IMR-90 (cell line): ENCODE measurements at regions not wholly inside any gene's neighbourhood (a gene's known extent, or its start where the extent isn't known, plus 50 kb on each side); places are given as distances from the start of the nearest gene placed in this dataset.

Experiments used
- ATAC-seq: fragments of 200-7000 bp; cut with Tn5 transposase; 2 replicates; pipeline ENCODE4 v1.9.1; 2020; ENCODE audit warnings: low read depth, mild to moderate bottlenecking, moderate library complexity
- BruUV-seq: library from RNA; stranded (reverse); fragments of 400-500 nt; replicated peaks from 2 replicates; lab custom pipeline; 2021; lab: Mats Ljungman, UMichigan
- CTCF ChIA-PET: fragments of 300-600 bp; formaldehyde crosslinking; extraction: SDS; loops from one replicate; lab custom pipeline; 2021; ENCODE audit warnings: antibody characterized with exemption; lab: Yijun Ruan, JAX
- POLR2A ChIA-PET: fragments of 300-600 bp; sonication (Branson Sonifier 250); formaldehyde crosslinking; loops from one replicate; lab custom pipeline; 2022; ENCODE audit warnings: antibody characterized with exemption; ENCODE audit not compliant: unreplicated experiment; lab: Charles Lee
- DNase-seq: peaks from one replicate; pipeline ENCODE4 v3.0.0; 2013
- H2AFZ ChIP-seq: replicated peaks from 2 replicates; pipeline ENCODE3; 2013; ENCODE audit warnings: low read length, mild to moderate bottlenecking; ENCODE audit not compliant: poor library complexity
- H2AK5ac ChIP-seq: 2 replicates; pipeline ENCODE4 v1.6.1; 2013; ENCODE audit warnings: low read depth, low read length, inconsistent platforms
- H2AK9ac ChIP-seq: replicated peaks from 2 replicates; pipeline ENCODE3; 2013; ENCODE audit warnings: mild to moderate bottlenecking, low read depth, low read length, moderate library complexity; ENCODE audit not compliant: poor library complexity
- H2BK120ac ChIP-seq: 2 replicates; pipeline ENCODE4 v1.6.1; 2013; ENCODE audit warnings: low read depth, low read length, inconsistent platforms
- H2BK15ac ChIP-seq: 3 replicates; pipeline ENCODE4 v1.6.1; 2013; ENCODE audit warnings: low read depth, low read length, inconsistent platforms
- H2BK20ac ChIP-seq: 2 replicates; pipeline ENCODE4 v1.6.1; 2013; ENCODE audit warnings: low read depth, mild to moderate bottlenecking, inconsistent platforms, low read length, moderate library complexity
- H2BK5ac ChIP-seq: 2 replicates; pipeline ENCODE4 v1.6.1; 2013; ENCODE audit warnings: mild to moderate bottlenecking, low read depth, low read length, inconsistent platforms; ENCODE audit not compliant: poor library complexity, severe bottlenecking
- H3K14ac ChIP-seq: replicated peaks from 2 replicates; pipeline ENCODE4 v1.6.1; 2013; ENCODE audit warnings: low read depth, low read length, inconsistent platforms
- H3K18ac ChIP-seq: 2 replicates; pipeline ENCODE4 v1.6.1; 2013; ENCODE audit warnings: low read depth, low read length, control low read depth
- H3K23ac ChIP-seq: 2 replicates; pipeline ENCODE4 v1.6.1; 2013; ENCODE audit warnings: low read depth, low read length, inconsistent platforms
- H3K27ac ChIP-seq: 2 replicates; pipeline ENCODE4 v1.5.1; 2013; ENCODE audit warnings: mild to moderate bottlenecking, control low read depth, low read length; ENCODE audit not compliant: insufficient read depth
- H3K27me3 ChIP-seq: 2 replicates; pipeline ENCODE4 v1.6.1; 2013; ENCODE audit warnings: low read length; ENCODE audit not compliant: control insufficient read depth, insufficient read depth
- H3K36me3 ChIP-seq: 2 replicates; pipeline ENCODE4 v1.6.1; 2013; ENCODE audit warnings: low read length, mixed read lengths; ENCODE audit not compliant: control insufficient read depth, insufficient read depth
- H3K4ac ChIP-seq: 2 replicates; pipeline ENCODE4 v1.6.1; 2013; ENCODE audit warnings: low read depth, low read length, inconsistent platforms
- H3K4me1 ChIP-seq: 2 replicates; pipeline ENCODE4 v1.6.1; 2013; ENCODE audit warnings: low read length, mixed read lengths; ENCODE audit not compliant: control insufficient read depth, insufficient read depth
- H3K4me2 ChIP-seq: 2 replicates; pipeline ENCODE4 v1.6.1; 2013; ENCODE audit warnings: low read depth, mild to moderate bottlenecking, control low read depth, low read length, moderate library complexity
- H3K4me3 ChIP-seq: 2 replicates; pipeline ENCODE4 v1.5.1; 2013; ENCODE audit warnings: low read depth, mild to moderate bottlenecking, control low read depth, low read length, moderate library complexity; ENCODE audit not compliant: insufficient read depth
- H3K56ac ChIP-seq: 2 replicates; pipeline ENCODE4 v1.6.1; 2013; ENCODE audit warnings: low read length, inconsistent platforms; ENCODE audit not compliant: insufficient read depth; ENCODE audit errors: extremely low read depth
- H3K79me1 ChIP-seq, 2 experiments: 2 replicates each; pipeline ENCODE4 v1.6.1; 2013; ENCODE audit warnings: low read length in 2 of 2, inconsistent platforms in 1 of 2, low read depth in 1 of 2
- H3K9ac ChIP-seq: 2 replicates; pipeline ENCODE4 v1.6.1; 2013; ENCODE audit warnings: low read depth, low read length, control low read depth
- H3K9me1 ChIP-seq: 2 replicates; pipeline ENCODE4 v1.6.1; 2013; ENCODE audit warnings: low read length, inconsistent platforms; ENCODE audit not compliant: insufficient read depth
- H3K9me3 ChIP-seq: 2 replicates; pipeline ENCODE4 v1.6.1; 2013; ENCODE audit warnings: low read length; ENCODE audit not compliant: control insufficient read depth, insufficient read depth
- H4K20me1 ChIP-seq: 2 replicates; pipeline ENCODE4 v1.6.1; 2013; ENCODE audit warnings: low read length, inconsistent platforms; ENCODE audit not compliant: insufficient read depth
- H4K5ac ChIP-seq: 2 replicates; pipeline ENCODE4 v1.6.1; 2013; ENCODE audit warnings: mild to moderate bottlenecking, low read depth, low read length, control low read depth
- H4K8ac ChIP-seq, 2 experiments: 2 replicates each; pipeline ENCODE4 v1.6.1; 2013; ENCODE audit warnings: low read depth in 2 of 2, low read length in 2 of 2, control low read depth in 1 of 2, inconsistent platforms in 1 of 2
- H4K91ac ChIP-seq: 2 replicates; pipeline ENCODE4 v1.6.1; 2013; ENCODE audit warnings: low read depth, low read length, inconsistent platforms; ENCODE audit not compliant: insufficient read depth
- CTCF ChIP-seq: conservative IDR thresholded peaks from 2 replicates; pipeline ENCODE4 v1.5.1; 2012; ENCODE audit warnings: mild to moderate bottlenecking, low read depth, low read length, improper control_type of control experiment
- ELK1 ChIP-seq: fragments of 150-350 bp; IDR thresholded peaks from 2 replicates; pipeline ENCODE4 v1.6.1; 2016; ENCODE audit warnings: low read depth, mild to moderate bottlenecking, low read length, moderate library complexity, borderline replicate concordance
- WGBS, 2 experiments: methylation state at CpG; one replicate each; pipeline versions ENCODE4 v1.1.5 to v1.1.7; 2013; ENCODE audit warnings: missing lambda C conversion rate in 2 of 2; ENCODE audit not compliant: insufficient read length in 1 of 2; ENCODE audit errors: extremely low coverage in 2 of 2; 5-methylcytosine and 5-hydroxymethylcytosine counted together
- dilution Hi-C: fragments of 300-500 bp; cut with HindIII; formaldehyde crosslinking; loops from one replicate; pipeline ENCODE4 v1.14.3; 2018; ENCODE audit warnings: low sequenced_read_pairs; ENCODE audit not compliant: unreplicated experiment
- in situ Hi-C: fragments of 300-500 bp; cut with MboI; formaldehyde crosslinking; loops from 3 replicates; pipeline ENCODE4 v1.14.3; 2019; ENCODE audit warnings: low sequenced_read_pairs, inconsistent platforms, mixed read lengths
- intact Hi-C: fragments of 100-400 bp; cut with micrococcal nuclease; formaldehyde crosslinking; loops from 2 replicates; pipeline ENCODE4 v1.10.0; 2022

- no peak for TF ChIP-seq ELK1
These were observed 67.2 kb upstream of the IFNE start (continued) for GRCh38 chr9:21549251-21549765.

- CTCF ChIA-PET: no interaction called here
- peak overlapping the region; percentile 43; the same call in 1 of the 3 replicates for H2BK15ac ChIP-seq
- DNase-seq (no peak), ATAC-seq (peak; percentile 16; the same call in 1 of the 2 replicates)
- H2BK5ac ChIP-seq: peak overlapping the region; percentile 94
- dilution Hi-C loops: loop anchor here (25.0 kb wide), 1 partner anchor 237 kb away; no protein-coding TSS in a partner anchor
- BruUV-seq: no TSS peak
- peak overlapping the region; percentile 31 for H4K5ac ChIP-seq
- H3K36me3 ChIP-seq: no peaks in the 10 kb centered on the region; the same call in 1 of the 2 replicates
- H3K27ac ChIP-seq: peak overlapping the region; percentile 67; the same call in 1 of the 2 replicates
- peak overlapping the region in 1 of 2 experiments; percentile 2; a peak in 3 of 4 replicates for H4K8ac ChIP-seq
- H3K4me3 ChIP-seq: peak overlapping the region; percentile 39; the same call in 1 of the 2 replicates
- H4K20me1 ChIP-seq: peaks cover 4% of the 10 kb centered on the region; the same call in 1 of the 2 replicates
- intact Hi-C loops: loop anchor here (1.0 to 10.0 kb wide), 7 partner anchors 7 to 445 kb away; partner anchors contain the start of genes CDKN2A, CDKN2B-AS1 and KLHL9
- H3K9ac ChIP-seq: peak overlapping the region; percentile 21; the same call in 1 of the 2 replicates
- H2BK20ac ChIP-seq: 0 out of 2 replicates have a peak overlapping the region, but pooled peaks have one; percentile 9
- no CpG with 5 or more reads among the region's 4 CpGs for WGBS, 2 experiments
- H3K4me2 ChIP-seq: peak overlapping the region; percentile 71
- no peak for TF ChIP-seq CTCF
- peaks cover 0 to 44% of the 10 kb centered on the region in 2 experiments; a peak in 2 of 4 replicates for H3K79me1 ChIP-seq
- POLR2A ChIA-PET: no interaction called here
- H3K4ac ChIP-seq: peak overlapping the region; percentile 4; the same call in 1 of the 2 replicates
- H3K14ac ChIP-seq: peak overlapping the region; percentile 1; the same call in 1 of the 2 replicates
- H3K9me1 ChIP-seq: peaks cover 5% of the 10 kb centered on the region; the same call in 1 of the 2 replicates
- in situ Hi-C loops: no loop called here
- no peak overlapping the region for H2AK9ac ChIP-seq
- H4K91ac ChIP-seq: peak overlapping the region; percentile 62
- peak overlapping the region; percentile 90 for H3K18ac ChIP-seq
- H3K4me1 ChIP-seq: peaks cover 22% of the 10 kb centered on the region
- H3K27me3 ChIP-seq: no peaks in the 10 kb centered on the region
- H3K56ac ChIP-seq: peak overlapping the region; percentile 28; the same call in 1 of the 2 replicates
- H2AK5ac ChIP-seq: 0 out of 2 replicates have a peak overlapping the region, but pooled peaks have one; percentile 9
- H2BK120ac ChIP-seq: peak overlapping the region; percentile 8; the same call in 1 of the 2 replicates
- no peak overlapping the region for H2AFZ ChIP-seq
- H3K23ac ChIP-seq: no peak overlapping the region; the same call in 1 of the 2 replicates
- no peaks in the 10 kb centered on the region for H3K9me3 ChIP-seq
These were observed 67.8 kb upstream of the IFNE start for GRCh38 chr9:21549890-21550289.
